HG03354 (cell line): ENCODE measurements at regions not wholly inside any gene's neighbourhood (a gene's known extent, or its start where the extent isn't known, plus 50 kb on each side); places are given as distances from the start of the nearest gene placed in this dataset.

Experiments used
- ATAC-seq: cut with Tn5 transposase; IDR thresholded peaks from one replicate; pipeline ENCODE4 v1.9.1; 2021; ENCODE audit warnings: mild to moderate bottlenecking; ENCODE audit not compliant: unreplicated experiment, poor library complexity, severe bottlenecking

- no peak for ATAC-seq
These were observed 111.8 kb downstream of the B3GNT2 start for GRCh38 chr2:62307469-62308389.

- peak; percentile 44 for ATAC-seq
These were observed 111.0 kb downstream of the B3GNT2 start for GRCh38 chr2:62306751-62307468.

GRCh38 chr2:62305421-62306176, 109.7 kb downstream of the B3GNT2 start:
- ATAC-seq = no peak

GRCh38 chr2:62304429-62305417, 108.8 kb downstream of the B3GNT2 start:
- no peak for ATAC-seq

- no peak for ATAC-seq
These were observed 107.9 kb downstream of the B3GNT2 start for GRCh38 chr2:62303788-62304187.

- no peak for ATAC-seq
These were observed 106.9 kb downstream of the B3GNT2 start for GRCh38 chr2:62302631-62303435.

- no peak for ATAC-seq
These were observed 105.0 kb downstream of the B3GNT2 start for GRCh38 chr2:62300925-62301324.

GRCh38 chr2:62297624-62298010, 101.7 kb downstream of the B3GNT2 start:
- ATAC-seq = no peak

- ATAC-seq = no peak
These were observed 101.1 kb downstream of the B3GNT2 start for GRCh38 chr2:62296832-62297623.

GRCh38 chr2:62296034-62296831, 100.3 kb downstream of the B3GNT2 start:
- no peak for ATAC-seq

GRCh38 chr2:62293490-62294271, 97.8 kb downstream of the B3GNT2 start:
- ATAC-seq = peak; percentile 89

GRCh38 chr2:62293151-62293489, 97.2 kb downstream of the B3GNT2 start:
- ATAC-seq = no peak

GRCh38 chr2:62292190-62292589, 96.3 kb downstream of the B3GNT2 start:
- ATAC-seq = no peak

- no peak for ATAC-seq
These were observed 95.7 kb downstream of the B3GNT2 start for GRCh38 chr2:62291517-62292137.

- no peak for ATAC-seq
These were observed 95.1 kb downstream of the B3GNT2 start for GRCh38 chr2:62291052-62291451.
